ENCODE measurements at regions not wholly inside any gene's neighbourhood (a gene's known extent, or its start where the extent isn't known, plus 50 kb on each side); places are given as distances from the start of the nearest gene placed in this dataset.

DNA sequence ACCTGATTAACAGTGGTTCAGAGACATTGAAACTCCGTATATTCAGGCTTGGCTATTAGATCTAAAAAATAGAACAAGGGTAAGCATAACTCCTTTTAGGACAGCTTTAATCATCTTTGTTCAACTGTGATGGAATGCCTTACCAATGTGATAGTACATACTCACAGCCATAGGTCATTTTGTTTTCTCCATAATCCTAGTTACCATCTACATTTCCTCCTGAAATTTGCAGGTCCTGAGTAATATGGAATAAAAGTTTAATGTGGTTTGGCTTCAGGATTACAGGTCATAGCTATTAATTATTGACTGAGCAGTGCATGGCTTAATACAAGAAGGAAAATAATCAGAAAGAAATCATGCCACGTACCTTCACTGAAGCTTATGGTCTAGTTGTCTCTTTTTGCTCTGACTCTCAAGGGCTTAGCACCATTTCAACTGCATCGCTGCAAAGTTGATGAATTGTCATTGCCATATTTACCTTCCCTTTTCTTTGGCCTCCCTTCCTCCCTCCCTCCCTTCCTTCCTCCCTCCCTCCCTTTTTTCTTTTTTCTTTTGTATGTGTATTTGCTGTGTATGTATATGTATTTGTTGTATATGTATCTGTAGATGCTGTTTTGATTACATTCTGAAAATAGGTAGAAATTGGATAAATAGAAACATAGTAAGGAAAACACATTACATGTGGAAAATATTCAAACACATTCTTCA, 250.9 kb upstream of the ZNF608 start:
- no peaks in the 10 kb centered on the region for H3K9me3 ChIP-seq (ENCODE audit: control insufficient read depth, insufficient read depth, low read depth, low read length)
- TF ChIP-seq REST (IDR thresholded peaks at IDR 0.05; ENCODE audit: insufficient read depth in 1 of 2, low read depth in 2 of 2, low read length in 1 of 2) (no peak), TCF7L2 (IDR thresholded peaks at IDR 0.05; ENCODE audit: low read depth, low read length) (no peak), SIN3A (IDR thresholded peaks at IDR 0.05; ENCODE audit: borderline replicate concordance, insufficient read depth, low read depth, low read length) (no peak), POLR2AphosphoS5 (IDR thresholded peaks at IDR 0.05; ENCODE audit: low read depth, low read length) (no peak)
- TF ChIP-seq, protein P1, sequence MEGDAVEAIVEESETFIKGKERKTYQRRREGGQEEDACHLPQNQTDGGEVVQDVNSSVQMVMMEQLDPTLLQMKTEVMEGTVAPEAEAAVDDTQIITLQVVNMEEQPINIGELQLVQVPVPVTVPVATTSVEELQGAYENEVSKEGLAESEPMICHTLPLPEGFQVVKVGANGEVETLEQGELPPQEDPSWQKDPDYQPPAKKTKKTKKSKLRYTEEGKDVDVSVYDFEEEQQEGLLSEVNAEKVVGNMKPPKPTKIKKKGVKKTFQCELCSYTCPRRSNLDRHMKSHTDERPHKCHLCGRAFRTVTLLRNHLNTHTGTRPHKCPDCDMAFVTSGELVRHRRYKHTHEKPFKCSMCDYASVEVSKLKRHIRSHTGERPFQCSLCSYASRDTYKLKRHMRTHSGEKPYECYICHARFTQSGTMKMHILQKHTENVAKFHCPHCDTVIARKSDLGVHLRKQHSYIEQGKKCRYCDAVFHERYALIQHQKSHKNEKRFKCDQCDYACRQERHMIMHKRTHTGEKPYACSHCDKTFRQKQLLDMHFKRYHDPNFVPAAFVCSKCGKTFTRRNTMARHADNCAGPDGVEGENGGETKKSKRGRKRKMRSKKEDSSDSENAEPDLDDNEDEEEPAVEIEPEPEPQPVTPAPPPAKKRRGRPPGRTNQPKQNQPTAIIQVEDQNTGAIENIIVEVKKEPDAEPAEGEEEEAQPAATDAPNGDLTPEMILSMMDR (IDR thresholded peaks at IDR 0.05): no peak
- in situ Hi-C loops (cut with HindIII; ENCODE audit: low pct_unique_long_range_greater_than_20kb, low sequenced_read_pairs) (no loop called here), intact Hi-C loops (cut with micrococcal nuclease; ENCODE audit: unreplicated experiment) (no loop called here)
- no peaks in the 10 kb centered on the region for H3K36me3 ChIP-seq (ENCODE audit: control insufficient read depth, insufficient read depth, low read length)
- peaks cover 3% of the 10 kb centered on the region; the same call in 1 of the 2 replicates for H3K4me1 ChIP-seq (ENCODE audit: control insufficient read depth, insufficient read depth, low read length)
- peak overlapping the region; percentile 67 for H3K27ac ChIP-seq (ENCODE audit: low read length)
- no peak overlapping the region for H3K4me3 ChIP-seq (ENCODE audit: low read depth in 2 of 2, low read length in 2 of 2)
- BruUV-seq (replicated peaks): no TSS peak
- ChIA-PET CTCF (no interaction called here), POLR2A (interaction anchor here (0.5 to 0.6 kb wide), 2 partner anchors 202 to 412 kb away, joined by 3 read pairs; no protein-coding TSS in a partner anchor)
- ATAC-seq: no peak
- no peaks in the 10 kb centered on the region for H3K27me3 ChIP-seq (ENCODE audit: control insufficient read depth, insufficient read depth, low read length)
- no peak for DNase-seq (ENCODE audit: low read depth, low spot score)

- Histone ChIP-seq H3K9me3 (ENCODE audit: control insufficient read depth, insufficient read depth, low read depth, low read length) (no peaks in the 10 kb centered on the region), H3K4me1 (ENCODE audit: control insufficient read depth, insufficient read depth, low read length) (peaks cover 3% of the 10 kb centered on the region; the same call in 1 of the 2 replicates), H3K36me3 (ENCODE audit: control insufficient read depth, insufficient read depth, low read length) (no peaks in the 10 kb centered on the region), H3K27me3 (ENCODE audit: control insufficient read depth, insufficient read depth, low read length) (no peaks in the 10 kb centered on the region), H3K27ac (ENCODE audit: low read length) (no peak overlapping the region), H3K4me3 (ENCODE audit: low read depth in 2 of 2, low read length in 2 of 2) (no peak overlapping the region)
- intact Hi-C loops (cut with micrococcal nuclease; ENCODE audit: unreplicated experiment) (no loop called here), in situ Hi-C loops (cut with HindIII; ENCODE audit: low pct_unique_long_range_greater_than_20kb, low sequenced_read_pairs) (no loop called here)
- CTCF ChIA-PET: no interaction called here
- no TSS peak for BruUV-seq (replicated peaks)
- ATAC-seq: no peak
- no peak for DNase-seq (ENCODE audit: low read depth, low spot score)
- TF ChIP-seq POLR2AphosphoS5 (IDR thresholded peaks at IDR 0.05; ENCODE audit: low read depth, low read length) (no peak), SIN3A (IDR thresholded peaks at IDR 0.05; ENCODE audit: borderline replicate concordance, insufficient read depth, low read depth, low read length) (no peak), TCF7L2 (IDR thresholded peaks at IDR 0.05; ENCODE audit: low read depth, low read length) (no peak)
- TF ChIP-seq, protein P1 (IDR thresholded peaks at IDR 0.05): no peak
- POLR2A ChIA-PET: no interaction called here
Measured at GRCh38 chr5:124998520-124998919, 252.1 kb upstream of the ZNF608 start.
